Progenitor cell of endocrine pancreas (in vitro differentiated cells): ENCODE measurements at regions not wholly inside any gene's neighbourhood (a gene's known extent, or its start where the extent isn't known, plus 50 kb on each side); places are given as distances from the start of the nearest gene placed in this dataset.

Experiments used
- DNase-seq: peaks from one replicate; pipeline ENCODE4 v3.0.0; 2021; ENCODE audit warnings: low spot score; ENCODE audit not compliant: unreplicated experiment
- H3K27ac Mint-ChIP-seq: 2 replicates; pipeline ENCODE4 v1.8.0; 2021; ENCODE audit warnings: mild to moderate bottlenecking, moderate library complexity, mixed read lengths
- H3K27me3 Mint-ChIP-seq: 2 replicates; pipeline ENCODE4 v1.8.0; 2021; ENCODE audit warnings: mixed read lengths
- H3K36me3 Mint-ChIP-seq: 2 replicates; pipeline ENCODE4 v1.8.0; 2022; ENCODE audit warnings: mixed read lengths; ENCODE audit not compliant: insufficient read depth
- H3K4me1 Mint-ChIP-seq: 2 replicates; pipeline ENCODE4 v1.8.0; 2021; ENCODE audit warnings: low read depth, mixed read lengths
- H3K4me3 Mint-ChIP-seq: 2 replicates; pipeline ENCODE4 v1.8.0; 2021; ENCODE audit warnings: low read depth, mild to moderate bottlenecking, moderate library complexity, mixed read lengths
- H3K9me3 Mint-ChIP-seq: 2 replicates; pipeline ENCODE4 v1.8.0; 2021; ENCODE audit warnings: low read depth, mixed read lengths
- TF ChIP-seq, protein P1 (sequence below): fragments of 200-600 bp; sonication (generic); IDR thresholded peaks from one replicate; pipeline ENCODE4 v1.5.0; 2021; ENCODE audit warnings: antibody characterized with exemption, mild to moderate bottlenecking; ENCODE audit not compliant: unreplicated experiment

DNA sequence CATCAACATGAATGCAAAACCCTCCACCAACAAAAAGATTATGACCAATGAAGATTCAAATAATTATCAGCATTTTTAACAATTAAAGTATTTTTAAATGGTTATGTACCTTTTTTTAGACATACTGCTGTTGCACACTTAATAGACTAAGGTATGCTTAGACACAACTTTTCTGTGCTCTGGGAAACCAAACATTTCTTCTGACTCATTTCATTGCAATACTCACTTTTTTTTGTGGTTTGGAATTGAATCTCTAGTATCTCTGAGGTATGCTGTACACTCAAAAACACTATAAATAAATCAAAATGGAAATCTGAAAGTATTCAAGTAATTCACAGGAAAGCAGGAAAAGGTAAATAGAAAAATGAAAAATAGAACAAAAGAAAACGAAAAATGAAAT lies 247.9 kb upstream of the POU3F3 start:
- peaks cover 38% of the 10 kb centered on the region for H3K9me3 Mint-ChIP-seq
- TF ChIP-seq, protein P1, sequence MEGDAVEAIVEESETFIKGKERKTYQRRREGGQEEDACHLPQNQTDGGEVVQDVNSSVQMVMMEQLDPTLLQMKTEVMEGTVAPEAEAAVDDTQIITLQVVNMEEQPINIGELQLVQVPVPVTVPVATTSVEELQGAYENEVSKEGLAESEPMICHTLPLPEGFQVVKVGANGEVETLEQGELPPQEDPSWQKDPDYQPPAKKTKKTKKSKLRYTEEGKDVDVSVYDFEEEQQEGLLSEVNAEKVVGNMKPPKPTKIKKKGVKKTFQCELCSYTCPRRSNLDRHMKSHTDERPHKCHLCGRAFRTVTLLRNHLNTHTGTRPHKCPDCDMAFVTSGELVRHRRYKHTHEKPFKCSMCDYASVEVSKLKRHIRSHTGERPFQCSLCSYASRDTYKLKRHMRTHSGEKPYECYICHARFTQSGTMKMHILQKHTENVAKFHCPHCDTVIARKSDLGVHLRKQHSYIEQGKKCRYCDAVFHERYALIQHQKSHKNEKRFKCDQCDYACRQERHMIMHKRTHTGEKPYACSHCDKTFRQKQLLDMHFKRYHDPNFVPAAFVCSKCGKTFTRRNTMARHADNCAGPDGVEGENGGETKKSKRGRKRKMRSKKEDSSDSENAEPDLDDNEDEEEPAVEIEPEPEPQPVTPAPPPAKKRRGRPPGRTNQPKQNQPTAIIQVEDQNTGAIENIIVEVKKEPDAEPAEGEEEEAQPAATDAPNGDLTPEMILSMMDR, result no peak
- H3K27ac Mint-ChIP-seq, result no peak overlapping the region

DNA sequence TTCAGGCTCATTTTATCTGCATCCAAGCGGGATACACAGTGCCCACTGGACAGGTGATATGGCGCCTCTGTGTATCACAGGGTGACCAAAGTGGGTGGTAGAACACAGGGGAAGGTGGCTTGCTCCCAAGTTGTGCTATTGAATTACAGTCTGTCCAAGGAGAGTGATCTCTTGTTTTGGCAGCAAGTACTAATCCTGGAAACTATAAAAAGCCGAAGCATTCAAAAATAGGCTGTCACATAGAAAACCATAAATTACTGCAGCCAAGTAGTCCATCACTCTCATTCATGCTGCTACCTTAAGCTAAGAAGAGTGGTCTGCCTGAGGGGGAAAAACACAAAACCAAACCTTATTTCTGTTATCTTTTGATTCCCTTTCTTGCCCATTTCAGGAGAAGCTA lies 237.1 kb upstream of the POU3F3 start:
- Mint-ChIP-seq H3K4me1 (no peaks in the 10 kb centered on the region), H3K27ac (no peak overlapping the region), H3K36me3 (no peaks in the 10 kb centered on the region), H3K4me3 (no peak overlapping the region), H3K9me3 (no peaks in the 10 kb centered on the region), H3K27me3 (peaks cover 17% of the 10 kb centered on the region)
- TF ChIP-seq, protein P1, result no peak
- no peak for DNase-seq

More for the DNA sequence above, 247.9 kb upstream of the POU3F3 start:
- Mint-ChIP-seq H3K36me3 (peaks cover 1% of the 10 kb centered on the region), H3K27me3 (no peaks in the 10 kb centered on the region), H3K4me3 (no peak overlapping the region), H3K4me1 (peaks cover 2% of the 10 kb centered on the region)
- DNase-seq, result no peak

DNA sequence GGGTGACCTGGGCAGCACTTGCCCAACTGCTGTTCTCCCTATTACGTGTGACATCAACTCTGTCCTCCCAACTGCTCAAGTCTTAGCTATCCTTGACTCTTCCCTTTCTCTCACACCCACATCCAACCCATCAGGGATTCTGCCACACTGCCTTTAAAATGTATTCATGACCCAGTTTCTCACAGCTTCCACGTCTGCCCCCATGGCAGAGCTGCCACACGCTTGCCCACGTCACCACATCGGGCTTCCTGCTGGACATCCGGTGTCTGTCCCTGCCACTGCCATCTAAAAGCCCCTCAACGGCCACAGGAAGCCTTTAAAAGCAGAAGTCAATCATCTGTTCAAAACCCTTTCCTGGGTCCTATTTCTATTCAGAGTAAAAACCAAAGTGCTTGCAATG lies 233.1 kb upstream of the POU3F3 start:
- Mint-ChIP-seq H3K4me1 (no peaks in the 10 kb centered on the region), H3K36me3 (no peaks in the 10 kb centered on the region), H3K27ac (no peak overlapping the region), H3K9me3 (peaks cover 10% of the 10 kb centered on the region), H3K27me3 (peaks cover 17% of the 10 kb centered on the region), H3K4me3 (no peak overlapping the region)
- DNase-seq, result no peak
- TF ChIP-seq, protein P1, result no peak

DNA sequence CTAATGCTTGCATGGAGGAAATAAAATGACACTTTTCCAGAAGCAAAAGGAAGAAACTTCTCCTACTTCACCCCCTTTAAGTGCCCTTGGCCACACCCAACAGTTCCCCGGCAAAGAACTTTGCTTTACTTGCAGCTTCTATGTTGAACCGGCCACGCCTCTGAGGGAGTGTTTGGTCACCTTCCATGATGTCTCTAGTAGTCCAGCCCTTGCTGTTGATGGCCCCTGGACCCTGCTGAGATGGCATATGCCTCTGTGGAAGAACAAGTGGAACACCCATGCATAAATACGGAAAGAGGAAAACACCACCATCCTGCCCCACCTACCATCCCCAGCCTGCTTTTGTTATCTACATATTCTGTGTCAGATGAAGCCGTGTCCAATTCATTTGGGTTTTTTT lies 218.3 kb upstream of the POU3F3 start:
- Mint-ChIP-seq H3K27me3 (no peaks in the 10 kb centered on the region), H3K9me3 (no peaks in the 10 kb centered on the region), H3K4me3 (no peak overlapping the region), H3K27ac (no peak overlapping the region), H3K36me3 (no peaks in the 10 kb centered on the region), H3K4me1 (no peaks in the 10 kb centered on the region)
- no peak for DNase-seq
- TF ChIP-seq, protein P1, result no peak

DNA sequence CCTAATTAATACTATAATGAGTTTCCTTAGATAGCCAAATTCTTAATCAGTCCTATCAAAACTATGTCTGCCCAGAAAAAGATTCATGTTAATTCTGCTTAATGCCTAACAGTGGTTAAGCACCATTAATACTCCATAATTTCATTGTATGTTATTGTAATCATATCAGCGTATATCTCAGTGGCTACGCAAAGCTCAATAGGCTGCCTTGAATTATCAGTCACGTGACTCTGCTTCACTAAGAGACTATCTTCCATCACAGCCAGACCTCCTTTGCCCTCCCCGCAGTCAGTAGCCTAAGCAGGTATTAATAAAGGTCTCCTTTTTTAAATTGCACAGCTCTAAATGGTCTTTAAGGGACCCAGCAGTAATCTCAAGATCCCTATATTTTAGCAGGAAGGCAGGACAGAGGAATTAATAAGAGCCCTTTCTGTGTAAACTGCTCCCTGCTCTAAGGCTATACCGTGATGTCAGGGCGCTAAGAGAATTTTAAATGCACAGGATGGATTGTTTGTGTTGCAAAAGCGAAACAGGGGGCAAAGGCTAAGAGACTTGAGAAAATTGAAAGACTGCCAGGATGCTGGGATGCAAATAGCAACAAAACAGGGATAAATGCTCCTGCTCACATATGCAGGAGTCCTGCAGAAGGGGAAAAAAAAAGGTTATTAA lies 215.6 kb upstream of the POU3F3 start:
- Mint-ChIP-seq H3K9me3 (no peaks in the 10 kb centered on the region), H3K36me3 (no peaks in the 10 kb centered on the region), H3K27ac (no peak overlapping the region), H3K4me3 (no peak overlapping the region), H3K27me3 (no peaks in the 10 kb centered on the region), H3K4me1 (no peaks in the 10 kb centered on the region)
- no peak for DNase-seq
- TF ChIP-seq, protein P1, result no peak
